ENCODE measurements at regions not wholly inside any gene's neighbourhood (a gene's known extent, or its start where the extent isn't known, plus 50 kb on each side); places are given as distances from the start of the nearest gene placed in this dataset.
A peak's percentile ranks its signal among the peaks of the same experiment; 100 is the strongest.

GRCh38 chr5:58075907-58076306 is 384.0 kb downstream of the PLK2 start:
- Histone ChIP-seq H3K36me3 (no peaks in the 10 kb centered on the region), H3K4me3 (no peak overlapping the region), H3K4me1 (peaks cover 0 to 47% of the 10 kb centered on the region in 2 donors), H3K27ac (peak overlapping the region in 1 of 2 donors; percentile 11), H3K9me3 (no peaks in the 10 kb centered on the region), H3K27me3 (no peaks in the 10 kb centered on the region)
- no peak for TF ChIP-seq CTCF (IDR thresholded peaks at IDR 0.05)
- no peak for DNase-seq (ENCODE audit: low spot score)

GRCh38 chr5:58074717-58075116 is 385.2 kb downstream of the PLK2 start:
- no peak overlapping the region for H3K4me3 ChIP-seq
- no peak for TF ChIP-seq CTCF (IDR thresholded peaks at IDR 0.05)
- peaks cover 0 to 49% of the 10 kb centered on the region in 2 donors for H3K4me1 ChIP-seq
- no peak for DNase-seq (ENCODE audit: low spot score)
- H3K36me3 ChIP-seq: no peaks in the 10 kb centered on the region
- H3K27ac ChIP-seq: no peak overlapping the region
- H3K9me3 ChIP-seq: no peaks in the 10 kb centered on the region
- H3K27me3 ChIP-seq: no peaks in the 10 kb centered on the region

GRCh38 chr5:58074222-58074621 is 385.7 kb downstream of the PLK2 start:
- H3K27me3 ChIP-seq: no peaks in the 10 kb centered on the region
- no peaks in the 10 kb centered on the region for H3K36me3 ChIP-seq
- no peak for DNase-seq (ENCODE audit: low spot score)
- no peak overlapping the region for H3K4me3 ChIP-seq
- H3K4me1 ChIP-seq: peaks cover 0 to 49% of the 10 kb centered on the region in 2 donors
- H3K9me3 ChIP-seq: no peaks in the 10 kb centered on the region
- no peak for TF ChIP-seq CTCF (IDR thresholded peaks at IDR 0.05)
- peak overlapping the region in 1 of 2 donors; percentile 6 for H3K27ac ChIP-seq

- DNase-seq (ENCODE audit: low spot score): no peak
- Histone ChIP-seq H3K27me3 (no peaks in the 10 kb centered on the region), H3K4me1 (peaks cover 0 to 49% of the 10 kb centered on the region in 2 donors), H3K36me3 (no peaks in the 10 kb centered on the region), H3K4me3 (no peak overlapping the region), H3K27ac (peak overlapping the region in 1 of 2 donors; percentile 82), H3K9me3 (no peaks in the 10 kb centered on the region)
- no peak for TF ChIP-seq CTCF (IDR thresholded peaks at IDR 0.05)
Observed at GRCh38 chr5:58073243-58073642, 386.6 kb downstream of the PLK2 start.

GRCh38 chr5:58072300-58072965 is 387.5 kb downstream of the PLK2 start:
- Histone ChIP-seq H3K27me3 (no peaks in the 10 kb centered on the region), H3K9me3 (no peaks in the 10 kb centered on the region), H3K36me3 (no peaks in the 10 kb centered on the region), H3K4me1 (peaks cover 0 to 49% of the 10 kb centered on the region in 2 donors), H3K27ac (peak overlapping the region; percentile 62 to 82), H3K4me3 (no peak overlapping the region)
- DNase-seq (ENCODE audit: low spot score): no peak
- no peak for TF ChIP-seq CTCF (IDR thresholded peaks at IDR 0.05)

GRCh38 chr5:58071566-58071965 is 388.3 kb downstream of the PLK2 start:
- Histone ChIP-seq H3K4me1 (peaks cover 0 to 43% of the 10 kb centered on the region in 2 donors), H3K36me3 (no peaks in the 10 kb centered on the region), H3K27ac (peak overlapping the region; percentile 62 to 82)

More at GRCh38 chr5:58071566-58071965, 388.3 kb downstream of the PLK2 start:
- Histone ChIP-seq H3K4me3 (no peak overlapping the region), H3K9me3 (no peaks in the 10 kb centered on the region), H3K27me3 (no peaks in the 10 kb centered on the region)
- TF ChIP-seq CTCF (IDR thresholded peaks at IDR 0.05): no peak
- no peak for DNase-seq (ENCODE audit: low spot score)
